Liver (tissue), 3 donors: ENCODE measurements at regions not wholly inside any gene's neighbourhood (a gene's known extent, or its start where the extent isn't known, plus 50 kb on each side); places are given as distances from the start of the nearest gene placed in this dataset.

Source experiments
- CTCF ChIP-seq: fragments of 150-350 bp; IDR thresholded peaks from 2 replicates; pipeline ENCODE4 v1.5.1; 2017; ENCODE audit warnings: improper control_type of control experiment, low read depth, low read length; ENCODE audit not compliant: missing input control
- JUND ChIP-seq, 2 donors: IDR thresholded peaks; 2 replicates each; pipeline ENCODE4 v1.6.1; 2016; ENCODE audit warnings: antibody characterized with exemption in 2 of 2
- donor health status: healthy.
- donor health status: healthy.

- TF ChIP-seq CTCF (no peak), JUND (IDR thresholded peaks at IDR 0.05) (no peak)
These were observed 257.9 kb upstream of the AMELY start for GRCh38 chrY:7169475-7169874.
